HG02852 (cell line): ENCODE measurements at regions not wholly inside any gene's neighbourhood (a gene's known extent, or its start where the extent isn't known, plus 50 kb on each side); places are given as distances from the start of the nearest gene placed in this dataset.

Experiments used
- ATAC-seq: cut with Tn5 transposase; IDR thresholded peaks from one replicate; pipeline ENCODE4 v1.9.1; 2021; ENCODE audit warnings: mild to moderate bottlenecking, moderate library complexity; ENCODE audit not compliant: unreplicated experiment

DNA sequence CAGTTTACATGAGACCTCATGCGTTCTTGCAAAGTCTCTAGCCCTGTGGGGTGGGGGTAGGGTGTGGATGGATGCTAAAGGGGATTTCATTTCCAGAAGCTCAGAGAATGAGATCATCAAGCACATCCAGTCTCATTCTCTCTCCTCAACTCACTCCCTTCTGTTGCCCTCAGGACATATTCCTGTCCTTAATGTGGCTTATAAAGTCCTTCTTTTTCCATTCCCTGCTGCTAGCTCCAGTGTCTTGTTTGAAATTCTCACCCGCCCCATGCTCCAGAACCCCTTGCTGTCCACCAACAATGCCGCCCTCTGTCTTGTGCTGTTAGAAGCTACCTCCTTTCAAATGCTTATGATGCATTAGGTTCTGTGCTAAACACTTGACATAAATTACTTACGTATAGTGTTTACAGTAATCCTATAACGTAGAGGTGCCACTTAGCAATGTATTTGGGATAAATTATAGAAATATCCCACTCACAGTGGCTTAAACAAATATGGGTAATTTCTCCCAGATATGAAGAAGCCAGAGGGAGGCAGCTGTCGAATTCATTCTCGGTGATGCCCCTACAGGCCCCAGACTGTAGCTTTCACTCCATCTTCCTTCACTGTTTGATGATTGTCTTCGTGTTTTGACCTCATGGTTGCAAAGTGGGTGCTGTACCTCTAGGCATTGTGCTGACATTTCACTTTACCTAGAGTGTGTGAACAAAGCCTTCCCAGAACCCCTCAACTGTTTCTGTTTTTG is 273.1 kb upstream of the TBL1XR1 start:
- ATAC-seq = no peak

DNA sequence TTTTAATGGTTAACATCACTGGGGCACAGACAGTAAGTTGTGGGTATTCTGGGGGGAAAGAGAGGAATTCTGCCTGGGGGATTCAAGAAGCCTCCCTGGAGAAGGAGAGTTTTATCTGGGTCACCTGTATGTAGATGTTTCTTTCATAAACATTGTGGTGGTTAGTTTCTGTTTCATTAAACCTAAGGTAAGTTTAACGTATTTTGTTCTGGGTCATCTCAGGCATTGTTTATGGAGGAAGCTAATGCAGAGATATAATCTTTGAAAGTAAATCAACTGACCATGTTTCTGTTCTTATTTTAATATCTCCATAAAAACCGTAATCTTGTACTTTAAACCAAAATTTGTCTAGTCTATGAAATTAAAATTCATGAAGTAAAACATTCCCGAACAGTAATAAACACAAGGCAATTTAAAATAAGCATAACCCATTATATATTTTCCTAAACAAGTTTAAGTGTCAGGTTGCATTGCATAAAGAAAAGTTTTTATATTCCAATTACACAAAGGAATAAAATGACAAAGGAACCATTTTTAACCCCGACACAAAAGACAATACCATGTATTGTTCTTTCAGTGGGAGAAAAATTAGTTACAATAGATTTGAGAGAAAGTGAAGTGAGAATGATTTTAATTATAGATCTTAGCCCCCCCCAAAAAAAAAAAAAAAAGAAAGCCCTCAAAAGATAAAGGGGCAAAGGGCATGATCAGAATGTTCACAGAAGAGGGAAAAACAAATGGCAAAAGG is 274.6 kb upstream of the TBL1XR1 start:
- no peak for ATAC-seq

DNA sequence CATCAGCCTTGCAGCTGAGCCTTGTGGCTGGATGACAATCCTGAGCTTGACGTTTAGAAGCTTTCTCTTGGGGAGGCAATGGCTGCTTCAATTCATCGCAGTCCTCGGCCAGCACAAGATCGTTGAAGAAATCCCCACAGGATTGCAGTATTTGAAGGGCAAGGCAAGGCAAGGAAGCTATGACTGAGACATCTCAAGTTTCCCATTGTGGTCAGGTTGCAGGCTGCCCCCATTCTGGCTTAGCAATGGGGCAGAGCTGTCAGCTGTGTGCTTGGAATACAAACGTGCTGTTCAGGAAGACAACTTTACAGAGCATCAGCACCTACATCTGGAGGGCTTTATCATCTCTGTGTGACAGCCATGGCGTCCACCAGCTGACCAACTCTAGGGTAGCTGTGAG is 275.9 kb upstream of the TBL1XR1 start:
- no peak for ATAC-seq

DNA sequence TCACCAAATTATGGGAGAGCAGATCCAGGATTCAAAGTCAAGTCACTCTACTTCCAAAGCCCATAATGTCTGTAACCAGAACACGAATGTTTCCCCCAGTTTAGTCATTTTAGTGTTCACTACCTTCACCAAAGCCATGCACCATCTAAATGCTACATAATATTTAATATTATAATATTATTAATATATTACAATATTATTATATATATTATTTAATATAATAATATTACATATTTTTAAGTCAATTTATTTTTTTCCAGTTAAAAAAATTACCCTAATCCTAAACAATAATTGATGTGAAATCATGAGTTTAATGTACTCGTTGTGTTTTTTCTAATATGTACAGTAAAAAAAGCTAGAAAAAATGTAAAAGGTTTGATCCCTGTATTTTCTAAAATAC is 276.6 kb upstream of the TBL1XR1 start:
- ATAC-seq = no peak

DNA sequence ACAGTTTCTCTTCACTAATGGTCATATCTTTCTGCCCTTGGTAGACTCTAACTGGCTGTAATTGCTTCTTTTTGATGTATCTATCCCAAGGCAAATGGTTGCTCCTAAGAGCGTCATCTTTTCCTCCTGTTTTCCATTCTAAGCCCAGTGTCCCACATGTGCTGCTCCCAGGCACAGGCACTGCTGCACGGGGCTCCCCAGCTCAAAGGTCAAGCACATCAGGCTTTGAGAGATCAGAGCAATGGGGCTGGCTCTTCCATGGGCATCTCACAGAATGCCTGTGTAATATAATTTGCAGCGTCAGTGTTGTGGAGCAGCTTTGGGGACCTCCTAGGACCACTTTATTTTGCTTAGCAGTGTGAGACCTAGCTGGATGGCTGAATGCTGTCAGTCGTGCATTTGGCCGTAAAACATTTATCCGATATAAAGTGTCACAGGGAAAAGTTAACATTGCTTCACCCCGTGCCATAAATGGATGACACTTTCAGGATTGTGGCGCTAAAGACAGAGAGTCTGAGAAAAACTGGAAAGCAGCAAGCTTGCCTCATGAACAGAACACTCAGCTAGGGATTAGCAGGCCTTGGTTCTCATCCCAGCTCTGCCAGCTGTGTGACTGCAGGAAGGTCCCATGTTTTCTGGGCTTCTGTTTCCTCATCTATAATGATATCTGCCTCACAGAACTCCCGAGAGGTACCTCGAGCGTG is 277.5 kb upstream of the TBL1XR1 start:
- ATAC-seq = no peak

DNA sequence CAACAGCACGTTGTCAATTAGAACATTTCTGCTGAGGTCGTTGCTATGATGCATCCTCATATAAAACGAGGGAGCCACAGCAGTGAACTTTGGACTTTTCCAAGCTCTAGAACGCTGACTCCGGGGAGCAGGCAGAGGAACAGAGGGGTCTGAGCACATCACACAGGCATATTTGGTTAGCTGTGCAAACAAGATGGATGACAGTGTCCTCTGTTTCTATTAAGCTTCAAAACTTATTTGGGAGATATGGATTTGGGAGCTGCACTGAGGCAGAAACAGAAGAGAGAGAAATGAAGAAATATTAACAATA is 278.0 kb upstream of the TBL1XR1 start:
- ATAC-seq = no peak

DNA sequence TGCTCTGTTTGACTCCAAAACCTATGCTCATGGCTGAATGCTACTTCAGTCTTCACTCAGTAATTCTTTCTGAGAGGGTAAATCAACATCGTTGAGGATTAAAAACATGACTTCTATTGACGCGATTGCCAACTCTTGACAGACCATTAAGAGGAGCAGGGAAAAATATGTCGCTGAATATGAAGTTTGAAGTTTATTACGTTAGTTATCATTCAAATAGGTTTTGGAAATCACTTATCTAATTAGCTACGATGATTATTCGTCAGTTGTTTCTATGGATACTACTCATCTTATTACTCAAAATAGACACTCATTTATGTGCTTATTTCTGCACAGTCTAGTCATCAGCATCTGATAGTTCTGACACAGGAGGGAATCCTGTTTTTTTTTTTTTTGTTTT is 279.2 kb upstream of the TBL1XR1 start:
- no peak for ATAC-seq

DNA sequence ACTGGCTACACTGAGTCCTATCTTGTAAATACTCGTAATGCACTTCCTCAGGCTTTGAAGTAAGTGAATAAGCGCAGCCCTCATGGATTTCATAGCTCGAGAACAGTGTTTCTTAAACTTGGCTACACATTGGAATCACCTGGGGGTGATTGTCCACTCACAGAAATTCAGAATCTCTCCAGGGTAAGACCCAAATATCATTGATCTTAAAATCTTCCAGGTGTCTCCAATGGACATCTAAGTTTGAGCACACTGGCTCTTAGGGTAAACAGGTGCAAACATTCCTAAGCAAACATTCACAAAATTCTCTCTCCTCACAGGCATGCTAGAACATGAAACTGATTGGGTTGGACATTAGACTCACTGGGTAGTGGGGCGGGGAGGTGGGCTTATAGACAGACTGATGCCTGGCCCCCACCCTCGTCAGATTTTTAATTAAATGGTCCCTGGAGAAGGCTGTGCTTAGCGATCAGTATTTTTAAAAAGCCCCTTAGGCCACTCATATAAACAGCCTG is 279.7 kb upstream of the TBL1XR1 start:
- no peak for ATAC-seq

DNA sequence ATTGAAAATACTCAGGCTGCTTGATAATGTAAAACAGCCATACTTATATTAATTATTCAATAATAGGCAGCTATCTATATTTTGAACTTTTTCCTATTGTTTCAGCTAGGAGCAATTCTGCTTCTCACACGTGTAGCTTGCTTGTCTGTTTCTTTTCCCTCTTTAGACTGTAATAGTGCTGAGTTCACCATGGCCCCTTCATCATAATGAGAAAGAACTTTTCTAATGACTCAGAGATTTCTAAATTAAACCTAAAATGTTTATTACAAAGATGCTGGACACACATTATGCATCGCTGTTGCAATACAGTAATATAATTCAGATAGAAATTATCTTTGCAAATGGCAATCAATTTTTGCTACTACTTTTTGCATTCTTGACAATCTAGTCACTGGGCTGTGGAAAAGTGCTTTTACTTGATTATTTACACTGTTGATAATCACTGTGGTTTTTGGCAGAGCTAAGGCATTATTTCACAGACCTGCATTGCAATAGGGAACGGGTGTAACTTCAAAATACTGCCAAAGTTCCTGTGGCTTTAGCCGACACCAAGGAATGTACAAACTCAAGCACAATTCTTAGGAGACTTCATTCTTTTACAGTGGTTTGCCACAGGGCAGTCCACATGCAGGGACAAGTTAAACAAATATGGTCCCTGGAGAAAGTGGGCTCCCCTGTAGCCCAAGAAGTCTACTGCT is 281.0 kb upstream of the TBL1XR1 start:
- ATAC-seq = no peak

DNA sequence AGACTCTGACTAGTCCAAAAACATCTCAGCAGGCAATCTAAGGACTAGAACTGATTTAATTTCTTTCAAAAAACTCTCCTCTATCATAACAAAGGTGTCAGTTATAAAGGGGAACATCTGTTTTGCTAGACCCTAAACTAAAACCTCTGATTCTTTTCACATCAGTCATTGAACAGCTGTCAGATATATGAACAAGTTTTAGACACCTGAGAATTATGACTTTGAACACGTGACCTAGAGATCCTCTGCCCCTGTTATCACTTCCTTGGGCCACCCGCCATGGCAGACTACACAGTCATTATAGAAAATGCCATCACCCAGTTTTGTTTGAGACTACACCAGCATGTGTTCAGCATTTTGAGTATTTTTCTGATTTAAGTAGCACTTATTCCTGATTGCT is 282.3 kb upstream of the TBL1XR1 start:
- ATAC-seq = no peak

DNA sequence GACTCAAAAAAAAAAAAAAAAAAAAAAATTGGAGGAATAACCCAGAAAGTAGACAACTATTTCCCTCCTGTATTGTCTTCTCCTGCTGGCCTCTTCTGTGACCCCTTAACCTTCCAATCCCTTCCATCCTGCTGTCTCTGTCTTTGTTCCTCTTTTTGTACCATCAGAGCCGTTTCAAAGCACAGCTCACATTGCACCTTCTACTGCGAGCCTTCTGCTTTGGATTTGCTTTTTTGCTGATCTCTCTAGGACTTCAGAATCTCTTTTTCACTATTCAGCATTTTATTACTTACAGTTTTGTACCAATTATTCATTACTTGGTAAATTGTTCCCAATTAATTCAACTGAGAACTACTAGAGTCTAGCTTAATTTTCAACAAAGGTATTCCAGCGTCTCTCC is 284.0 kb upstream of the TBL1XR1 start:
- no peak for ATAC-seq

DNA sequence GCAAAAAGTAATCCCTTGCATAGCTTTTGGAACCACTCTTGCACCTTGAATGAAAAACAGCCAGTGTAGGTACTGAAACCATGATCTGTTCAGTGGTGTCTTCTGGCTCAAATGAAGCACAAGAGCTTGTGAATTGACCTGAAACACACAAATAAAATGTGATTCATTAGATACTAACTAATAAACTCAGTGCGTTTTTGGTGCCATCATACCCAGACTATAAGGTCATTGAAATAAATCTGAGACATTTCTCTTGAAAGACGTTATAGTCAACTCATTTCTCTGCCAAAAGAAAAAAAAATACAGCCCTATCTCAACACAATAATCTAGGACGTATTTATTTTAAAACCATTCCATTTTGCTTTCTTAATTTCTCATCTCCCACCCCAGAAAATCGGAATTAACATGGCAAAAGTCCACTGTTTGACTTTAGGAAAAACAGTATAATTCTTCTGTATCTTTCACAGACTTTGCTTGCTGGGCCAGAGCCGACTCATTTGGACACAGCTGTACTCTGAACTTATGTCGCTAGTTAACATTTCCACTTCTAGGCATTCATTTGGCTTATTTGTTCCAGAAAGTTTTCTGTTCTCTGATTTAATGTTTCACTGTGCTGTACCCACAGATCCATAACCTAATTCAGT is 284.9 kb upstream of the TBL1XR1 start:
- no peak for ATAC-seq

DNA sequence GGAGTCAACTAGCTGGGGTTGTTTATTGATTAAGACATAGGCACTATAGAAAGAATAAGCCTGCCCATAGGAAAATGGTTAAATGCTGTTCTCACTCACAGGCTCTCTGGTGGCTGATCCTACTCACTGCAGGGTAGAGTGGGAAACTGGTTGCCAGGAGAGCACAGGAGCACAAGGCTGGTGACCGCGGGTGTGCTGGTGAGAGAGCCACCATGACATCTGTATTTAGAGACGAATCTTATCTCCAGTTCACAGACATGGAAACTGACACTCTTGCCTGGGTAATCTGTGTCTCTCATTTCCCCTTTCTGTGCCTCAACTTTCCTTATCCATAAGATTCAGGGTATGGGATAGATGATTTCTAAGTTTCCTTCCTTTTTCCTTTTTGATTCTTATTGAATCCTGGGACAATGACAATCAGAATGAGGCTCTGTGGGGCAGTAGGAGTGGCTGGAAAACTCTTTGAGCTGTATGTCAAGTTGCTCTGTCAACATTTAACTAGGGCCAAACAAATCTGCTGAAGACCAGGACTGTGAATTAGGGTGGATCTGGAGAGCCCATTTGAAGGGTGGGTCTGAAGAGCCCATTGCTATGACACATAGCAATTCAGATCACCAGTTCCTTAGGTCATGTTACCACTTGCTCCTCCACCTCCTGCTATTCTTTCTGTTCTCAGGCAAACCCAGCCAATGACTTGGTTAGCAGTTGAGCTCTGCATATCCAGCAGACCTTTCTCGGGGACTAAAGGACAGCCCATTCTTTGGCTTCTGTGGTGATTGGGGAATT is 286.1 kb upstream of the TBL1XR1 start:
- no peak for ATAC-seq

DNA sequence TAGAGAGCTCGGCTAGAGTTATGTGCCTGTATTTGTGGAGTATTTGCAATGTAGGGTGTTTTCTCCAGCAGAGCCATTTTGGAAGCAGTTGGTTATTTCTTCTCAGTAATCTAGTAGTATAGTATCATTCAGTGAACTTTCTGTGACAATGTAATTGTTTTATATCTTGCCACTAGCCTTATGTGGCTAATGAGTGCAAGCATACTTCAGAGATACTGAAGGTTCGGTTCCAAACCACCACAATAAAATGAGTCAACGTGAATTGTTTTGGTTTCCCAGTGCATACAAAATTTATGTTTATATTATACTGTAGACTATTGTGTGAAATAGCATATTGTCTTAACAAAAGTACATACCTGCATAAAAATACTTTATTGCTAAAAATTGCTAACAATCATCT is 286.9 kb upstream of the TBL1XR1 start:
- no peak for ATAC-seq

DNA sequence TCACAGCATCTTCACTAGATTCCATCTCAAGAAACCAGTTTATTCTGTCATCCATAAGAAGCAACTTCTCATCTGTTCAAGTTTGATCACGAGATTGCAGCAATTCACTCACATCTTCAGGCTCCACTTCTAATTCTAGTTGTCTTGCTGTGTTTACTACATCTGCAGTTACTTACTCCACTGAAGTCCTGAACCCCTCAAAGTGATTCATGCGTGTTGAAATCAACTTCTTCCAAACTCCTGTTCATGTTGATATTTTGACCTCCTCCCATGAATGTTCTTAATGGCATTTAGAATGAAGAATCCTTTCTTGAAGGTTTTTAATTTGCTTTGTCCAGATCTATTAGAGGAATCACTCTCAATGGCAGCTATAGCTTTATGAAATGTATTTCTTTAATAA is 287.6 kb upstream of the TBL1XR1 start:
- ATAC-seq = no peak

DNA sequence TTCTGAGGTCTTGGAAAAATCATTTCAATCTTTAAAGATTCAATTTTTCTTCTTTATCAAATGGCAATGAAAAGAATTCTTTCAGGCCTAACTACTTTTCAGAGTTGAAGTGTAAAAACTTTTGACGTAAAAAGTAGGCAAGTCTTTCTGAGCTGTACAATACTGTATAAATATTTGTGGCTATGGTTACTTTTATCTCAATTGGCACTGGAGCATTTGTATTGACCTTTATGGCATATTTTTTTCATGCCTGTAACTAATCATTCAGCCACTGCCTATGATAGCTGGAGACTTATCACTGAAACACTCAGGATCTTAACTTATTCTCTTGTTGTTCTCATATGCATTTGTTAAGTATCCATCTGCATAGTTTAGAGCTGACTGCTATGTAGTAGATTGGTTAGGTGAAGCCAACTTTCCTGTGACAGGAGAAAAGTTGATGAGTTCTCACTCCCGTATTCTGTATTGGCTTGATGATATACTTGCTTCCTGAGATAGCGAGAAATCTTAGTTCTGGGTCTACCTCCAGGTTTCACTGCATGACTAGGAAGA is 290.4 kb upstream of the TBL1XR1 start:
- no peak for ATAC-seq

DNA sequence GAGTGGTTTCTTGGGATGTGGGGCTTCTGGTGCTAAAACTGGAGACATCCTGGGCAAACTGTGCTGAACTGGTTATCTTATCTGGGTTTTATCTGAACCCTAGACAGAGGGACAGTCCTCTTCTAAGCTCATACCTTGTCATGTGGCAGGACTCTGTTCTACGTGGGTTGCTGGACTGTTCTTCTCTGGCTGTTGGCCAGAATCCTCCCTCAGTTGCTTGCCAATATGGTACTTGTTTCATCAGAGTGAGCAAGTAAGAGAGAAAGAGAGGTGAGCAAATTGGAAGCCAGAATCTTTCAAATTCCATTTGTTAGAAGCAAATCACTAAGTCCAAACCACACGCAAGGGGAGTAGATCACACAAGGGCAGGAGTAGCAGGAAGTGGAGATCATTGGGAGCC is 291.5 kb upstream of the TBL1XR1 start:
- ATAC-seq = no peak

DNA sequence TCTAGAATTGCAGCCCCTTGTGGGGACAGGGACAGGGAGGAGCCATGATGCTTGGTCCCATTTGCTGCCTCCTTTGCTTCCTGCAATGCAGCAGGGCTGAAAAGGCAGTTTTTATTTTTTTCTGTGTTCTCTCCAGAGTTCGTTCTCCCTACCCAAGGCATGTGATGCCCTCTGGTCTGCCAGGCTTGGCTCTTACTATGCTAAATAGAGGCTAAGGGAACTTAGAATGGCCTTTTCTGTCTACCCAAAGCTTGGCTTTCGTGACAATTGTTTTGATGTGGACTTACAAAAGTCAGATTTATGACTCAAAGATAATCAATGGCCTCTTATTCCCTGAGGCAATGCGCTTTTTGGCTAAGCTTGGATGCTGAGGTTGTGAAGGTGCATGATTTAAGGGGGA is 293.3 kb upstream of the TBL1XR1 start:
- ATAC-seq = no peak

DNA sequence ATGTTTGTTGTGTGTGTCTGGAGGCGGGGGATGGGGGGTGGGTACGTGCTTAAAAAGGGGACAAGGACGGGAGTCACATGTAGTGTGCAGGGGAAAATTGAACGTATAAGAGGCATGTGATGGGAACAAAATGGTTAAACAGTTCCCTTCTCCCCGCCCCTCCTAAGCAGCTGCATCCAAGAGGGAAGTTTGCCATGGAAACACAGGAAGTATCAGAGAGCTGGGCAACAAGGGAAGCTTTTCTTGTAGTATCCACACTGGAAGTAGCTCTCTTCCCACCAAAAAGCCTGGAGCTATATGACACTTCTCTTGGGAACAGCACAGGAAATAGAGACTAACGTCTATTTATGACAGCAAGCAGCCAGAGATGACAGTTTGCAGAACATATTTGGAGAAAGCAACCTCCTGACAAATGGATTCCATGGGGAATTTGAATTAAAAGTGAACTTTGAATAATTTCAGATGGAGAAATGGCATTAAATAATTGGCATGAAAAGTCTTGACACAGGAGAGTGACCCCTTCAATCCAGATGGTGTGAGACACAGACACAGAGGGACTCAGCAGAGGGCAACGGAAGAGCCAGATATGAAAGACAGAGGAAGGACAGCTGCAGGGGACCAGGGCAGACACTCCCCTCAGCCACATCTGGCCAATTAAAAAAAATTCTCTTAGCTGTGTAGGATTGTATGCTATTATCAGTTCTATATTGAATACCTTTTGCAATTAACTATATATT is 294.2 kb upstream of the TBL1XR1 start:
- no peak for ATAC-seq
